ENCODE measurements at regions not wholly inside any gene's neighbourhood (a gene's known extent, or its start where the extent isn't known, plus 50 kb on each side); places are given as distances from the start of the nearest gene placed in this dataset.

DNA sequence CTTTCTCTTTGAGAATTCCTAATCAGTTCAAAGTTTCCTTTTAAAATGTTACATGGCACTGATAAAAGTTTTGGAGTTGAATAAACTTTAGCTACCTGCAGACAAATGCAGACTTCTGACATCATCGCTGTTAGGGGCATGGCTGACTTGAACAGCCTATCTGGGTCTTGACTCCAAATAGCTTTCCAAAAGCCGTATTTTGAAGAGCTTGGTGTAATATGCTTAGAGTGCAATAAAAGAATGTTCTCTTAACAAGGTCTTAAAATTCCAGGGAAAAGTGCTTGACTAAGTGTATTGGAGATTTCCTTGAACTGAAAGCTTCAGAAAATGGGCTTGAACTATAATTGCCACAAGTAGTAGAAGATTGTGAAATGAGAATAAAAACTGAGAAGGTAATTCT lies 342.9 kb upstream of the DCC start:
- H3K27me3 ChIP-seq, result no peaks in the 10 kb centered on the region
- H3K4me3 ChIP-seq, result no peak overlapping the region
- H3K27ac ChIP-seq, result no peak overlapping the region
- DNase-seq, result no peak
- TF ChIP-seq POLR2A (IDR thresholded peaks at IDR 0.05), result no peak
- TF ChIP-seq, protein P1, sequence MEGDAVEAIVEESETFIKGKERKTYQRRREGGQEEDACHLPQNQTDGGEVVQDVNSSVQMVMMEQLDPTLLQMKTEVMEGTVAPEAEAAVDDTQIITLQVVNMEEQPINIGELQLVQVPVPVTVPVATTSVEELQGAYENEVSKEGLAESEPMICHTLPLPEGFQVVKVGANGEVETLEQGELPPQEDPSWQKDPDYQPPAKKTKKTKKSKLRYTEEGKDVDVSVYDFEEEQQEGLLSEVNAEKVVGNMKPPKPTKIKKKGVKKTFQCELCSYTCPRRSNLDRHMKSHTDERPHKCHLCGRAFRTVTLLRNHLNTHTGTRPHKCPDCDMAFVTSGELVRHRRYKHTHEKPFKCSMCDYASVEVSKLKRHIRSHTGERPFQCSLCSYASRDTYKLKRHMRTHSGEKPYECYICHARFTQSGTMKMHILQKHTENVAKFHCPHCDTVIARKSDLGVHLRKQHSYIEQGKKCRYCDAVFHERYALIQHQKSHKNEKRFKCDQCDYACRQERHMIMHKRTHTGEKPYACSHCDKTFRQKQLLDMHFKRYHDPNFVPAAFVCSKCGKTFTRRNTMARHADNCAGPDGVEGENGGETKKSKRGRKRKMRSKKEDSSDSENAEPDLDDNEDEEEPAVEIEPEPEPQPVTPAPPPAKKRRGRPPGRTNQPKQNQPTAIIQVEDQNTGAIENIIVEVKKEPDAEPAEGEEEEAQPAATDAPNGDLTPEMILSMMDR (IDR thresholded peaks at IDR 0.05), result no peak
- intact Hi-C loops (cut with DNase I; ENCODE audit: low total_unique reads), result no loop called here
- H3K9me3 ChIP-seq, result no peaks in the 10 kb centered on the region
- no peaks in the 10 kb centered on the region for H3K36me3 ChIP-seq
- no peaks in the 10 kb centered on the region for H3K4me1 ChIP-seq

DNA sequence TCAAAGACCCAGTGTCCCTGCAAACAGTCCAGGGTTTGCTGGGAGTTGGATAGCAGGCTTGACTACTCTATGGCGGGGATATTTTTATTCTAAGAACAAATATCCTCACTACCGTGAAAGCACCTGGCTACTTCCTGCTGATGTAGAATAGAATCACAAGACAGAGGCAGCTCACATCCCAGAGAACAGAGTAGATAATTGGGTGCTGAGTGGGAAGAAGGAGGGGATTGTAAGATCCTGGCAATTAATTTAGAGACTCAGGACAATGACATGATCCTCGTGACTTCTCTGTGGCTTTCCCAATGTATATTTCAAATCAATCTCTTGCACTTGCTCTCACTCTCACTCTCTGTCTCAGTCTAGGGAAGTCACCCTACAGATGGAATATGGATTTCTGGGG lies 341.9 kb upstream of the DCC start:
- TF ChIP-seq, protein P1 (IDR thresholded peaks at IDR 0.05), result no peak
- no peak for TF ChIP-seq POLR2A (IDR thresholded peaks at IDR 0.05)
- H3K4me1 ChIP-seq, result no peaks in the 10 kb centered on the region
- H3K4me3 ChIP-seq, result no peak overlapping the region
- DNase-seq, result no peak
- no peaks in the 10 kb centered on the region for H3K36me3 ChIP-seq
- H3K9me3 ChIP-seq, result no peaks in the 10 kb centered on the region
- intact Hi-C loops (cut with DNase I; ENCODE audit: low total_unique reads), result no loop called here
- no peaks in the 10 kb centered on the region for H3K27me3 ChIP-seq
- H3K27ac ChIP-seq, result no peak overlapping the region

DNA sequence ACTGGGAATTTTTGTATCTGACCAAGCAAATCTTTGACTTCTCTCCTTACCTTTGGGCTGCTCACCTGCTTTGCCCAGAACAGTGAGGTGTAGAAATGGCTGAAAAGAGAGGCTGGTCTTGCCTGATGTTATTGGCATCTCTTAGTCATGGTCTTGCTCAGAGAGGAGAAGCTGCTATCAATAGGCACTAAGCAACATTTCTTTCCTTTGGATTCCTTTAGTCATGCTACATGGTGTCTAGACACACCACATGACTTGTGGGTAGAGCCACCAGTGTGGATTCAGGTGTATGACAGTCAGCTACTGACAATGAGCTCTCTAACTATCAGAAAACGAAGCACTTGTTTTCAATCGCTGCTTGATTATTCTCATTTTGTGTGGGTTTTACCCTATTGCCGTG lies 341.3 kb upstream of the DCC start:
- intact Hi-C loops (cut with DNase I; ENCODE audit: low total_unique reads), result no loop called here
- DNase-seq, result no peak
- Histone ChIP-seq H3K27me3 (no peaks in the 10 kb centered on the region), H3K9me3 (no peaks in the 10 kb centered on the region), H3K4me3 (no peak overlapping the region), H3K36me3 (no peaks in the 10 kb centered on the region), H3K27ac (no peak overlapping the region), H3K4me1 (no peaks in the 10 kb centered on the region)
- TF ChIP-seq POLR2A (IDR thresholded peaks at IDR 0.05), result no peak
- TF ChIP-seq, protein P1 (IDR thresholded peaks at IDR 0.05), result no peak

DNA sequence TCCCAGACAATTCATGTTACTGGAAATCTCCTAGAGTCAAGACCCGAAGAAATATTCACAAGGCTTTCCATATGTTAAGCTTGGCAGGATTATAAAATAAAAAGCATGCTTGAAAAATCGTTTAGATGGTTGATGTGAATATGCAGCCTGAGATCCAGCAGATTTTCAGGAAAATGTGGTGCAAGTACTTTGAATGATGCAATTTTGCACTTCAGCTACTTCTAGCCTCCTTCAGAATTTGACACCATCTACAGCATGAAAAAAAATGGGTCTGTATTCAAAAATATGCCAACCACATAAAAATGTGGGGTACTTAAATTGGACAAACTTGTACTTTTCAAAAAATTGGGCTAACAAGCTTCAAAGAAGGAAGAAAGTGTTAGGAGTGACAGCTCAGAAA lies 340.6 kb upstream of the DCC start:
- TF ChIP-seq POLR2A (IDR thresholded peaks at IDR 0.05), result no peak
- TF ChIP-seq, protein P1 (IDR thresholded peaks at IDR 0.05), result no peak
- no peaks in the 10 kb centered on the region for H3K36me3 ChIP-seq
- H3K27ac ChIP-seq, result no peak overlapping the region
- DNase-seq, result no peak
- intact Hi-C loops (cut with DNase I; ENCODE audit: low total_unique reads), result no loop called here
- H3K27me3 ChIP-seq, result no peaks in the 10 kb centered on the region
- H3K4me1 ChIP-seq, result no peaks in the 10 kb centered on the region
- no peak overlapping the region for H3K4me3 ChIP-seq
- H3K9me3 ChIP-seq, result no peaks in the 10 kb centered on the region

DNA sequence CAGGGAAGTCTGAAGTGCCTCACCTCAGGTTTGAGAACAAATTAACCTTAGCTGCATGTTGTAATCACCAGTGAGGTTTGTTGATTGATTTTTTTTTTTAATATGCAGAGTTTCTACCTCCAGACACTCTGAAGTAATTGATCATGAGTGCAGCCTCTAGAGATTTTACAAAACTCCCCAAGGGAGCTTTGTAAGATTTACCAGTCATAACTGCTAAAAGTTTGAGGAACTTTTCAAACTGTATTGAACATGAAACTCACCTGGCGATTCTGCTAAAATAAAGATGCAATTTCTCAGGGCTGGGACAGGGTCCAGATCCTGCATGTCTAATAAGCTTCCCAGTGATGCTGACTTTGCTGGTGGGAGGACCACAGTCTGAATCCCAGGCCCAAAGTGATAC lies 339.6 kb upstream of the DCC start:
- no peaks in the 10 kb centered on the region for H3K9me3 ChIP-seq
- no peaks in the 10 kb centered on the region for H3K36me3 ChIP-seq
- no peaks in the 10 kb centered on the region for H3K27me3 ChIP-seq
- TF ChIP-seq, protein P1 (IDR thresholded peaks at IDR 0.05), result no peak
- TF ChIP-seq POLR2A (IDR thresholded peaks at IDR 0.05), result no peak
- no peak overlapping the region for H3K4me3 ChIP-seq
- DNase-seq, result no peak
- intact Hi-C loops (cut with DNase I; ENCODE audit: low total_unique reads), result no loop called here
- H3K27ac ChIP-seq, result no peak overlapping the region
- no peaks in the 10 kb centered on the region for H3K4me1 ChIP-seq

Data from uterus (tissue), 3 donors.